Femur (tissue), 1 donor: ENCODE measurements at regions not wholly inside any gene's neighbourhood (a gene's known extent, or its start where the extent isn't known, plus 50 kb on each side); places are given as distances from the start of the nearest gene placed in this dataset.

Experiments used
- DNase-seq: peaks from one replicate; pipeline ENCODE4 v3.0.0-alpha.2; 2017

DNA sequence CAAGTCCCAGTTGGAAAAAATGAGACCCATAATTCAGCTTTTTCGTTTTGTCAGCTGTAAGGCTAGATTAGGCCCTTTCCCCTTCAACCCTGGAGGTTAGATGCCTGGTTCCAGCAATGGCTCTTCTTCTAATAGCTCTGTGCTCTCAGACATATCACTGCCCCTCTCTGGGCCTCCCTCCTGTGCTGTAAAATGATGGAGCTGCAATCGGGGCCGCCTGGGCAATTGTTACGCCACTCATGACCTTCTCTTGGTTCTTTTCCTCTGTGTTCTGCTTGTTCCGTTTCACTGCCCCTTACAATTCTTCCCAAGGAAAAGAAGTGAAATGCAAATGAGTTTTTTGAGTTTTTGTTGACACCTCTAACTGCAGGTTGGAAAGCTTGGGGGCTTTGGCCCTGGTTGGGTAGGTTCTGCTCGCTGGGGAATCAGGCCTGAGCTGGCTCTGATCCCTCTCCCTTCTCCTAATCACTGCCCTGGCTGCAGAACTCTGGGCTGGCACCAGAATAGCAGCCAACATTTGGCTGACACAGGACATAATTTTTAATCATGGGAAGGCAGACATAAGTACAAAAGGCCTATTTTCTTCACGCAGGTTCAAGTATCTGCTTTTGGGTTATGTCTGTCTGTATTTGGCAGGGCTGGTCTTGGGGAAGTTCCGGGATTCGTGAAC, 110.9 kb downstream of the FOXD1 start:
- DNase-seq: no peak

DNA sequence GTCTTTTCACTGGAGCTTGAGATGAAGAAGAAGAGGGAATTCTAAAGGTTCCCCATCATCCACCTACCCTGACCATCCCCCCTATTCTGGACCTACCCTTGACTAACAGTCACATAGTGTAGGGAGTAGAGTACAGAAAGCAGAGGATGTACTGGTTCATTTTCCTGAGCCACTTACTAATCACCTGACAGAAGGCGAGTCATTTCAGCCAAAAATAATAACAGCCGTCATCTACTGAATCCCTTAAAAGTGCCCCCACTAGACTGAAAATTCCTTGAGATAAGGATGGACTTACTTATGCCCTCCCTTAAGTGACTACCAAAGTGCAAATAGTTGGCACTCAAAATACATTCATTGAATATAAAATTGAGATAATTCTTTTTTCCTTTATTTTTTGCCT, 112.2 kb downstream of the FOXD1 start:
- DNase-seq: no peak

DNA sequence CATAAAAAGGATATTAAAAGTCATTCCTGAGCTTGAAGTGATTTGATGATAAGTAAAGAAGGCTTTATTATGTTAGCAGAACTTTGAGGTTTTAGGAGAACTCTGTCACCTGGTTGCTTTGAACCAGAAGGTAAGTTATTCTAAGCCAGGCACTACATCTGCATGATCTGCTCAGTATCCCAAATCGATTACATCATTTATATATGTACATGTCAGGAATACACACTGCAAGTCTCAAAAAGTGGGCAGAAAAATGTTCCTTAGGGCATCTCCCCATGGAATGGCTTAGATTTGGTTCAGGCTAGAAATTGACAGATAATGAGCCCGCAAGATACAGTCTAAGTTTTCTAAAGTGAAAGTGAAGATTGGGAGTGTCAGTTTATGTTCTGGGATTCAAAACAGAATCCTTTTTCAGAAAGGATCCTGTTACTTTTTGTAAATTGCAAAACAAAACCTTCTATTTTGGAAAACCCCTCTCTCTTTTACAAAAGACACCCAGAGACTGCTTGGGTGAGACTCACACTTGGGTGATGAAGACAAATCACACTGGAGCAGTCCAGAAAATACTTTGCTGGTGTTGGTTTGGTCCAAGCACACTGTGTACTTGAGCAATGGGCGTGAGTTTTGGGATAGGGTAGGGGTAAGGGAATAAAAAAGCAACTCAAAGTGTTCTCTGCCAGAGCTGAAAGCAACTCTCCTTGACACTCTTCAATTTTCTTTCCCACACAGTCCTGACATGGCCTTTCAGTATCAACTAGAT, 114.5 kb downstream of the FOXD1 start:
- no peak for DNase-seq

DNA sequence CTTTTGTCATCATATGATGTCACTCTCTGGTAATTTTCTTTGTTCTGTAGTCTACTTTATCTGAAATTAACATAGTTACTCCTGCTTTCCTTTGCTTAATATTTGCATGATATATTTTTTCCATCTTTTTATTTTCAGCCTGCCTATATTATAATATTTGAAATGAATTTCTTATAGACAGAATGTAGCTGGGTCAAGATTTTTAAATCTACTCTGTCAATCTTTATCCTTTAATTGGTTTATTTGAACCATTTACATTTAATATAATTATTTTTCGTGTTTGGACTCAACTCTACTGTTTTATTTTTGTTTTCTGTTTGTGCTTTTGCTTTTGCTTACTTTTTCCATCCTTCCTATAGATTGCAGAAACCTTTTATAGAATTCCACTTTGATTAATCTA, 118.0 kb downstream of the FOXD1 start:
- DNase-seq: no peak

DNA sequence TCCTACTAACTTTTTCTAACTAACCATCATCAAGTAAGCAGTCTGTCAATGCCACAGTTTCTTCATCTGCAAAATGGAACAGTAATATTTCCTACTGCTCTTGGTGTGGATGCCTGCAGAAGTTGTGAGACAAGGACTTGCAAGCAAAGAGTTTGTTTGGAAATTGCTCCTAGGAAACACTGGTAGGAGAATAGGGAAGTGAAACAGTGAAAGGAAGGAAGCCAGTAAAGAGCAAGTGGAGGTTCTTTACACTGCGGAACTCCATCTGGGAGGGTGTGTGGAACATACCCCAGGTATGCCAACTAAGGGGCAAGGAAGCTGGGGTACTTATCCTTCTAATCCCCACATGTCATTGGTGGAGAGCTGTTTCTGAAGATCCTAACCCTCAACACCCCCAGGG, 119.9 kb downstream of the FOXD1 start:
- no peak for DNase-seq

DNA sequence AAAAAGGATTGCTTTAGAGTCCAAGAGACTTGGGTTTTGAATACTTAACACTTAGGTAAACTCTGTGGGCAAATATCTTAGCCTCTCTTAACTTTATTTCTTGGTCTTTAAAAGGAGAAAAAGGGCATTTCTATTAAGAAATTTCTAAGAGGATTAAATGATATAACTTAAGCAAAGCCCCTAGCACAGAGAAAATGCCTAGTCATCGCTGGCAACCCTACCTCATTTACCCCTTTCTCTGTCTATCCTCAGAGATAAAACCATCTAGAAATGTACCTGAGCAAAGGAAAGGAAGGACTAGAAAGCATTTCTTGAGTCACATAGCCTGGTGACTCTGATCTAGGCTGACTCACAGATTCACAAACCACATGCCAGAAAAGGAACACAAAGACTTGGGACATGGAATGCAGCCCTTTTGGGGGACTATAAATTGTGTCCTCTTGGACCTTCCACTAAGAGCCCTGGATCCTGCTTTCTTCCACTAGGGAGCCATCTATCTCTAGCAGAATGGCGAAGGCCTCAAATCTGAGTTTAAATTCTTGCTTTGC, 120.6 kb downstream of the FOXD1 start:
- DNase-seq: no peak

DNA sequence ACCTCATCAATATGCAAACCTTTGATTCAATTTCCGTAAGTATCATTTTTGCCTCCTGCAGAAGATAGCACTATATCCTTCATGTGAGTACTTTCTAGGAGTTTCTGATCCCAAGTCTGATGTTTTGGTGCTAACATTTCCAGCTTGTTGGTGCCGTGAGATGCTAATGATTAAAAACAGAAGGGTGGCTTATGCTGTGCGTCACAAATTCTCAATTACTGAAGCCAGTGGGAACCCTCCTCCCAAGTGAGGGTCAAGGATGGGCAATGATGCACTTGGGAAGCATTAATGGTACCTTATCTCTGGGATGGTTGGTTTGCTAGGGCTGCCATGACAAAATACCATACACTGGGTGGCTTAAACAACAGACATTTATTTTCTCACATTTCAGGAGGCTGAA, 123.0 kb downstream of the FOXD1 start:
- DNase-seq: no peak

DNA sequence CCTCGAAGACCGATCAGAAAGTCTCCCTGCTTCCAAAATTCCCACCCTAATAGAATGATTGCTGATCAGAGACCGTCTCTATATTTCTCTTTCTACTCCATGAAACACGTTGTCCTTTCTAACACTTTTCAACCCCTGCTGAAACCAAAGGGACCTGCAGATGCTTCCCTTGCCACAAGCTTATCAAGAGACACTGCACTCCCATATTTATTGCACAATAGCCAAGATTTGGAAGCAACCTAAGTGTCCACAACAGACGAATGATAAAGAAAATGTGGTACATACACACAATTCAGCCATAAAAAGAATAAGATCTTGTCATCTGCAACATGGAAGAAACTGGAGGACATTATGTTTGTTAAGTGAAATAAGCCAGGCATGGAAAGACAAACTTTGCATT, 125.1 kb downstream of the FOXD1 start:
- no peak for DNase-seq

DNA sequence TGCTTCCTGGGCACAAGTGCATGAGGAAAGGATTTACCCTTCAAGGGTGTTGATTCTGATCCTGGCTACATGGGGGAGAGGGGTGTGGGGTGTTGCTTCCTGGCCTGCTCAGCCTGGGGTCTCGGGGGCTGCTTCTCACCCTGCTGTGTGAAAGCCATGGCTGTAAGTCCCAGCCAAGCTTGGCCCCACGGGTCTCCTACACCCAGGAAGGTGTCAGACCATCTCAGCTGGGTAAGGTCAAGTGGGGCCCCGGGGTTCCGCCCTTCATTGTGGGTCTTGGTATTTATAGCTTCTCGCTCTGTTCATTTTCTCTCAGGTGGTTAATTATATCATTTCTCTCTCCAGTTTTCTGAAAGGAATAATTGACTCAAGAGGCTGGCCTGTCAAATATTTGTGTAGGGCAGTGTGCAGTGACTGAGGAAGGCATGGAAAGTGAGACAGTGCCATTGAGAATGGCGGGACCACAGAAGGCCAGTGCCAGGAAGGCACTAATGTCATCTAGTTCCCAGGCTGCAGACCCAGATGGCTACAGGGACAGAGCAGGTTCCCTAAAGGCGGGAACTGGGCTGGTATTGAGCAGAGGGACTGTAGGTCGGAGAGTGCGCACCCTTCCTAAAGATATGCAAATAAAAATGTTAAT, 126.0 kb downstream of the FOXD1 start:
- no peak for DNase-seq

DNA sequence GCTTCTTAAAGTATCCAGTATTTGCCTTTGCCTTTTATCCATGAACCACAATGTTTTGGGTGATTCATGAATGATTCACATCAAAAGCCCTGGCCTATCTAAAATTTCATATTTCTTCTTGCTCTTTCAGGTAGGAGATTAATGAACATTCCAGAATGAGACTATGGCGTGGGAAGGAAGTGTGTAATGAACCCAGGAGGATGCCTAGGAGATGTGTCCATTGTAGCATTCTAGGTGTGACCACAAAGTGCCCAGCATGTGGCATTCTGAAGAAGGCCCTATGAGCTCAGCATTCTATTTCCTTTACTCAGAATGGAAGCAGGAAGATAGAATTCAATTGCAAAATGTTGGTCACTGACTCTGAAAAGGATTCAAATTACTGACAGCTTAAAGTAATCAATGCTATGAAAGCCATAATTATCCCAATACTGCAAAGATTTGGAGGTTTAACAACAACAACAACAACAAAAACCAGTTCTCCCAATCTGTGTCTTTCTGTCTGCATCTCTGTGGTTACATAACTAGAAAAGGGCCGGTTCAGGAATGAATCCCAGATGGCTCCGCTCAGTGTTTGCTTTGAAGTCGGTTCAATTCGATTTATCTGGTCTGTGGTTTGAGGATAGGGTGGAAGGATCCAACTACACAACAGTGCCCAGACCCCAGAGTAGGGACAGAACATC, 126.7 kb downstream of the FOXD1 start:
- DNase-seq: no peak

DNA sequence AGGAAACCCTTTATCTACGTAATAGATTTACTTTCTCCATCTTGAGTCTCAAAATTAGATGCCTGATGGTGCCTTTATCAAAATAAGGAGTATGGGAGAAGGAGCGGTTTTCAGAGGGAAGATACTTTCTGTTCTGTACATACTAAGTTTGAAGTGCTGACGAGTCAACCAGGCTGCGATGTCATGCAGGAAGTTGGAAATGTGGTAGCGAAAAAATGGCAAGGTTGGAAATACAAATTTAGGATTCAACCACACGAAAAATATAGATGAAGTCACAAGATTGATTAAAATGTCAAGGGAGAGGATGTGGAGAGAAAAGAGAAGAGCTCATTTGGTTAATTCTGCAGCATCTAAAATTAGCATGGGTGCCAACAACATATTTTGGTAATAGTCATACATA, 129.5 kb downstream of the FOXD1 start:
- no peak for DNase-seq

DNA sequence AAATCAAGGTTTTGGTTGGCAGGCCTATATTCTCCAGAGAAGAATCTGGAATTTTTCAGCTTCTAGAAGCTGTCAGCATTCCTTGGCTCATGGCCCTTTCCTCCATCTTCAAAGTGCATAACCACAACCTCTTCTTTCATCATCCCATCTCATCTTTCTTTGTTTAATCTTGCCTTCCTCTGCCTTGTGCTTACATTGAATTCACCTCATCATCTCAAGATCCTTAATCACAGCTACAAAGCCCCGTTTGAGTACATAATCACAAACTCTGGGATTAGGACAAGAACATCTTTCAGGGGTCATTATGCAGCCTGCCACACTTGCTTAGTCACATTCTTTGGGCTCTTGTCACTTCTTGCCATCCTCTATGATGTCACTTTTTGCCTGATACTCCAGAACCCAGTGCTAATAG, 130.3 kb downstream of the FOXD1 start:
- no peak for DNase-seq

DNA sequence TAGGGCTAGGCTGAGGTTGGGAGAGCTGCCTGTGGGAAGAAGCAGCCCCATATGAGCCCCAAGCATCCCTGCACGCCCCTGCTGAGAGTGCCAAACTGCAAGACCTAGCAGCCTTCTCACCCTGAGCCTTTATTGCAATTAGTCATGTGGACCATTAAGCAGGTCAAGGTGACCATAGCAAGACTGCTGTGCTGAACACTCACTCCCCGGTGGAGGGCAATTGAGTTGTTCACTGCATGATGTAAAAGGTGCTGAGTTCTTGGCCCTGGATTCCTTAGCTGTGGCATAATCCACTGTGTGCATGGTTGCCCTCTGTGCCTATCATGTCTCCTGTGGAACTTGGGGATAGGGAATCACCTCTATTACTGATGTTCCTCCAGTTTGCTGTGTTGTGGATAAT, 131.1 kb downstream of the FOXD1 start:
- DNase-seq: no peak

DNA sequence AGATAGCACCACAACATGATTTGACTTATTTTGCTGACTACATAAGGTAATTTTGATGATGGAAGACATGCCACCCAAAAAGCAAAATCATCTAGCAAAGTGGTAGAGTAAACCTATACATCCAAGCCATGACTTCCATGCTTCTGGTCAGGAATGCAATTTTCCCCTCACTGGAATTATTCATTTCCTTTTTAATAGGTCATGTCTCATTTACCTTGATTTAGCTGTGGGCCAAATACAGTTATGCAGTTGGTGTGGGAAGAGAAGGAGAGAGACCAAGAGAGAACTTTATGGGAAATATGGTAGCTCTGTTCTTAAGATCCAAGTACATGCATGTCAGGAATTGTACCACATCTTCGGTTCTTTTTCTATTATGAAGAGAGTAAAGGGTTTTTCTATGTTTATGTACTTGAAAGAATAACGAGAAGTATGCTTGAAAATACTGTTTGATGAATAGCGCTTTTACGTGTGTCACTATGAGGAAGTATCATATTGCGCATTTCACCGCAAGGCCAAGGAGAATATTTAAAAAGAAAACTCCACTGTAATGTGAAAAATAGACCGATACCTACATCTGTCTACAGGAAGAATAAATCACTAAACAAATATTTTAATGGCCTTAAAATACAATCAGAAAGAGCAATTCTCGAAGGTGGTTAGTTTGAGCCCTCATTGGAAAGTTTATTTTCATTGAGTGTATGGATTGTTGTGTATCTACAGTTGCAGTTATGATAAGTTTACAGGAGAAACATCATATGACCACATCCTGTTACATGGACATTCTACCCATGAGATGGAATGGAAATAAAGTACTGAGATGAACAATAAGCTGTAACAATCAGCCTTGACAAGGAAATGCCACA, 134.0 kb downstream of the FOXD1 start:
- no peak for DNase-seq

DNA sequence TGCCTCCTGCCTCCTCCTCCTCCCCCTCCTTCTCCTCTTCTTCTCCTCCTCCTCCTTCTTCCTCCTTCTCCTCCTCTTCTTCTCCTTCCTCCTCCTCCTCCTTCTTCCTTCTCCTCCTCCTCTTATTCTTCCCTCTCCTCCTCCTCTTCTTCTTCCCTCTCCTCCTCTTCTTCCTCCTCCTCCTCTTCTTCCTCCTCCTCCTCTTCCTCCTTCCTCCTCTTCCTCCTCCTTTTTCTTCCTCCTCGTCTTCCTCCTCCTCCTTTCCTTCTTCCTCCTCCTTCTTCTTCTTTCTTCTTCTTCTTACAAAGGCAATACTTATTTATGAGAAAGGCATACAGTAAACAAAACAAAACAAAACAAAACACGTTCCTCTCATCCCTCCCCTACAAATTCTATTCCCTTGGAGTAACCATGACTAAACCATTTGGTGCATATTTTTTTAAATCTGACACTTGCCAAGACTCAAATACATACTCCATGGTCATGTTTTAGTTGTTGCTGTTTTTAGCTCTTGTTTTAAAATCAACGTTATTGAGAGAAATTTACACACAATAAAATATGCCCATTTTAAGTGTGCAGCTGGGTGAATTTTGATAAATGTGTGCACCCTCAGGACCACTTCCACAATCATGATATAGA, 135.6 kb downstream of the FOXD1 start:
- no peak for DNase-seq

DNA sequence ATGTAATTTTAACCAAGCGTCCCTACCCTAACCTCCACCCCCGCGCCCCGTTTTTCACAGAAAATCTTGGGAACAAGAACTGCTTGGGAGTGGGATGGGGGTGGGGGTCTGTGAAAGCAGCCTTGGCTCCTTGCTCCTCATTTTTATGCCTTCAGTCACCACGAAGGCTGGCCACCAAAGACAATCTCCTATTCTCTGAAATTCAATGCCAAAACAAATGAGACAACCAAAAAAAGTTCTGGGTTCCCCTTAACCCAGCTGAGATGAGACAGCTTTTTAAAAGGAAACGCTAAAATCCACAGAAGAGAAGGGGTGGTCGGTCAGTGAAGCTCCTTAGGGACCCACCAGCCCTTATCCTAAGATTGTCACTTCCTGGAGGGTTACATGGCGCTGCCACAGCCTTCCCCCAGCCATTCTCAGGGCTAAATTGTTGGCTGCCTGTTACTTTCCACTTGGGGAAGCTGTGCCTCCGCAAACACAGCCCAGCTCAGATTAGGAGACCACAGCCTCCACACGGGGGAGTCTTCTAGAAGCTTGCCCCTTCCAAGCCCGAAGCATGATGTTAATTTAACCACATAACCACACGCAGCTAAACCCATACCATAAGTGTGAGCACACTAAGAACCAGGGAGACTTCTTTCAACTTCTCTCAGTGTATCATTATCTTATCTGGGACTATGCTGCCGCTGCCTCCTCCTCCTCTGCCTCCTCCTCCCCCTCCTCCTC, 136.3 kb downstream of the FOXD1 start:
- peak; percentile 80 for DNase-seq

DNA sequence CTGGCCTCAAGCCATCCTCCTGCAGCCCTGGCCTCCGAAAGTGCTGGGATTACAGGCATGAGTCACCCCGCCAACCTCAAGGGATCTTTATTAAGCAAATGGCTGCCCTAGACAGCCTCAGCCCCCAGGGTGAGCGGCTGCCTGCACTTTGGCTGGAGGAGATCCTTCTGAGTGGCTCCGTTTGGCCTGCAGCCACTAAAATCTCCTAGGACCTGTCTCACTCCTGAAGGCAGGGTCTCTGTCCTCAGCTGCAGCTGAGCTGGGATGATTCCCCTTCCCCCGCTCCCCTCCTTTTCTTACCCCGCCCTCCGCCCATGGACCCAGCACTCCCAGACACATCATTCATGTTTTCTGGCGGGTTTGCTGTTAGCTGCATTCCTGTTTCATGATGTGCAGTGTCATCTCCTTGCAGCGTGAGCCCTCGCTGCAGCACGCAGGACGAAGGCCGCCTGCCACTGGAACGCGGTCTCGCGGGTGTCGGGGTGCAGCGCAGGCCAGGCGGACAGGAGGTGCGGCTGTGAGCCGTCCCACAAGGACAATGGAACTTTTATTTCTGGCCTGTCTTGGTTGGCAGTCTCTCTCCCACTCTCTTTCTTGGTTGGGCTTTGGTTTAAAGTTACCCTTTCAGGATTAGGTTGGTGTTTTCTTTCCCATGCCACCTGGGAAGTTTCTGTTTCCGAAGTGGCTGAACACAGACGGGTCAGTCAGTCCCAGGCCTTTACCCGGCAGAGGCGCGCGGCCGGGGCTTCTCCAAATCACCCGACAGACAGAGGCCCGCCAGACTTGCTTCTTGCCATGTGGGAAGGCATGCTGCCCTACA, 137.1 kb downstream of the FOXD1 start:
- DNase-seq: peak; percentile 67

DNA sequence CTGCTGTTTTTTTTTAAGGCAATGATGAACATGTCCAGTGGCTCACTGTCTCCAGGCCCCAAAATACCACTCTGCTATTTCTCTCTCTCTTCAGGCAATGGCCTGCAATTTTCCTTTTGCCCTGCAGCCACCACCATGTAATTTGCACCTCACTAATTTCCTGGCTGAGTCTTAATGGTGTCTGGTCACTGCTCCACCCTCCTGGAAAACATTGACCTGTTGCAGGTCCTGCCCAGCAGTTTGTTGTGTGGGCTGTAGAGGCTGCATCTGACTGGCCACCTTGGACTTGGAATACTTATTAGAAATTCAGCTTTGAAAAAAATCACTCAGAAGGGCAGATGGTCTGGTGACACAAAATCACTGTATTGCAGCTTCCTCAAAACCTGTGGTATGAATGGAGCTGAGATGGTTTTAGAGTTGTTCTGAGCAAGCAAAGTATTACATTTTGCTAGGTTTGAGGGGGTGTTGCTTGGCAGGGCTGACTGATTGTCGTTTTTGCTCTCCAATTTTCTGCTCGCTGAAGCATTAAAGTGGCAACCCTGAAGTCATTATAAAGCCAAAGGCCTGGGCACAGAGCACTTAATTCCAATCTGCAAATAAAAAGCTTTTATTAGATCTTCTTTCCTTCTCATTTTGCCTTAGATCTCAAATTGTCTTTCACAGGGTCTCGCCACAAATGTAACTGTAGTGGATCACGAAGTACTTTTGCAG, 134.8 kb downstream of the TMEM174 start:
- no peak for DNase-seq

DNA sequence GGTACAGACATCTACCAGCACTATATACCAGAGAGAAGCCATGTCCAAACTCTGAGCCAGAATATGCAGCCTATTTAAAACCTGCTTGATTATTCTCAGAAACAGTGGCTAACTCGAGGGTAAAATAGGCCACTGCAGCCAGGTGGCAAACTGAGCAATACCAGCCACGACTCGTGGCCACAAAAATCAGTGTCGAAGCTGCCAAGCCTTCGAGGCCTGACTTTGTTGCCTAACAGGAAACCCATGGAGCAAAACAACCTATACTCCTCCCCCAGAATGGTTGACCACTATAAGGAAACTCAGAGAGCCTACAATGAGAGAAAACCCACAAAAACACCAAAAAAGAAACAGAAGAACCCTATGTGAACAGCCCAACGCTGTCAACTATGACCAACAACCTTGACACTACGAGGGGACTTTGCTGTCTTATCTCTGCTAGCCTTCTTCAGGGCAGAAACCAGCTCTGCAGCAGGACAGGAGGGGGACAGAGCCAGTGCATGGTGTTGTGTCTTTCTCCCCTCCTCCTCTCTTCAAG, 133.8 kb downstream of the TMEM174 start:
- peak; percentile 42 for DNase-seq
